22Rv1 (cell line): ENCODE measurements at regions not wholly inside any gene's neighbourhood (a gene's known extent, or its start where the extent isn't known, plus 50 kb on each side); places are given as distances from the start of the nearest gene placed in this dataset.

ENCODE experiments used
- CTCF ChIP-seq: fragments of 450-650 bp; IDR thresholded peaks from 2 replicates; pipeline ENCODE4 v1.5.1; 2017; ENCODE audit warnings: mild to moderate bottlenecking
- ZFX ChIP-seq: fragments of 450-650 bp; IDR thresholded peaks from 2 replicates; pipeline ENCODE4 v1.6.1; 2017; ENCODE audit warnings: antibody characterized with exemption, borderline replicate concordance

- TF ChIP-seq CTCF = no peak
- TF ChIP-seq ZFX = no peak
Observed at GRCh38 chr3:153752405-153753027, 368.7 kb upstream of the ARHGEF26 start.
